GM19025 (cell line): ENCODE measurements at regions not wholly inside any gene's neighbourhood (a gene's known extent, or its start where the extent isn't known, plus 50 kb on each side); places are given as distances from the start of the nearest gene placed in this dataset.
"Not testable (repeated sequence)": the region's sequence is repeated elsewhere in the genome, so short reads cannot be mapped to it uniquely, and the experiment has no call there.

Source experiments
- ATAC-seq: cut with Tn5 transposase; IDR thresholded peaks from one replicate; pipeline ENCODE4 v1.9.1; 2021; ENCODE audit warnings: mild to moderate bottlenecking, low read depth, moderate library complexity; ENCODE audit not compliant: unreplicated experiment

GRCh38 chr10:23540401-23541030, 101.6 kb downstream of the OTUD1 start:
- no peak for ATAC-seq

- no peak for ATAC-seq
Measured at GRCh38 chr10:23543691-23544380, 105.0 kb downstream of the OTUD1 start.

- ATAC-seq = not testable (repeated sequence)
Measured at GRCh38 chr10:23545866-23546265, 107.0 kb downstream of the OTUD1 start.

- no peak for ATAC-seq
Measured at GRCh38 chr10:23556727-23557440, 118.0 kb downstream of the OTUD1 start.

GRCh38 chr10:23557777-23558176, 118.9 kb downstream of the OTUD1 start:
- ATAC-seq = no peak

- ATAC-seq = no peak
Measured at GRCh38 chr10:23558361-23558799, 119.5 kb downstream of the OTUD1 start.

GRCh38 chr10:23568996-23569395, 130.1 kb downstream of the OTUD1 start:
- ATAC-seq = no peak

GRCh38 chr10:23571884-23572283, 133.0 kb downstream of the OTUD1 start:
- no peak for ATAC-seq

- ATAC-seq = no peak
Measured at GRCh38 chr10:23581906-23582450, 143.1 kb downstream of the OTUD1 start.

- no peak for ATAC-seq
Measured at GRCh38 chr10:23584396-23584795, 145.5 kb downstream of the OTUD1 start.

- no peak for ATAC-seq
Measured at GRCh38 chr10:23585186-23585585, 146.3 kb downstream of the OTUD1 start.

GRCh38 chr10:23585666-23586065, 146.8 kb downstream of the OTUD1 start:
- no peak for ATAC-seq

GRCh38 chr10:23595278-23595677, 156.4 kb downstream of the OTUD1 start:
- ATAC-seq = not testable (repeated sequence)

- no peak for ATAC-seq
Measured at GRCh38 chr10:23604613-23605012, 165.7 kb downstream of the OTUD1 start.

- ATAC-seq = no peak
Measured at GRCh38 chr10:23606456-23606855, 167.6 kb downstream of the OTUD1 start.

- no peak for ATAC-seq
Measured at GRCh38 chr10:23608926-23609325, 170.1 kb downstream of the OTUD1 start.

- no peak for ATAC-seq
Measured at GRCh38 chr10:23610626-23611307, 171.9 kb downstream of the OTUD1 start.

- no peak for ATAC-seq
Measured at GRCh38 chr10:23611308-23612029, 172.6 kb downstream of the OTUD1 start.

GRCh38 chr10:23613900-23614299, 175.0 kb downstream of the OTUD1 start:
- ATAC-seq = peak; percentile 55

GRCh38 chr10:23614483-23614882, 175.6 kb downstream of the OTUD1 start:
- no peak for ATAC-seq
